ENCODE measurements at regions not wholly inside any gene's neighbourhood (a gene's known extent, or its start where the extent isn't known, plus 50 kb on each side); places are given as distances from the start of the nearest gene placed in this dataset.

- no peak for TF ChIP-seq GATA3 (IDR thresholded peaks at IDR 0.05; ENCODE audit: low read depth, low read length)
- no peak for TF ChIP-seq GATA2 (IDR thresholded peaks at IDR 0.05; ENCODE audit: low read depth, low read length)
Measured at GRCh38 chr10:91170418-91170817, 50.0 kb upstream of the PCGF5 start.
